GM12891 (cell line): ENCODE measurements at regions not wholly inside any gene's neighbourhood (a gene's known extent, or its start where the extent isn't known, plus 50 kb on each side); places are given as distances from the start of the nearest gene placed in this dataset.

ENCODE experiments used
- DNase-seq: peaks from one replicate; pipeline ENCODE4 v3.0.0; 2011; ENCODE audit warnings: low spot score; ENCODE audit not compliant: insufficient read length
- FAIRE-seq: peaks from 2 replicates; lab custom pipeline; 2011; peaks lifted over from hg19 to GRCh38; lab: Jason Lieb, UNC
- PAX5 ChIP-seq: IDR thresholded peaks from 2 replicates; pipeline ENCODE4 v1.6.1; 2011; ENCODE audit warnings: low read length, moderate library complexity, mild to moderate bottlenecking; ENCODE audit not compliant: insufficient read depth, severe bottlenecking
- POLR2A ChIP-seq: IDR thresholded peaks from 2 replicates; pipeline ENCODE4 v1.6.1; 2011; ENCODE audit warnings: low read depth, low read length, control low read depth
- POLR2AphosphoS5 ChIP-seq: IDR thresholded peaks from 2 replicates; pipeline ENCODE4 v1.6.1; 2011; ENCODE audit warnings: low read depth, low read length, control low read depth
- POU2F2 ChIP-seq: IDR thresholded peaks from 2 replicates; pipeline ENCODE4 v1.6.1; 2011; ENCODE audit warnings: low read depth, mild to moderate bottlenecking, control low read depth, low read length, moderate library complexity
- SPI1 ChIP-seq: IDR thresholded peaks from 2 replicates; pipeline ENCODE4 v1.6.1; 2011; ENCODE audit warnings: low read depth, low read length, control low read depth
- TAF1 ChIP-seq: IDR thresholded peaks from 2 replicates; pipeline ENCODE4 v1.6.1; 2011; ENCODE audit warnings: low read depth, low read length, control low read depth

- no peak for TF ChIP-seq POLR2A
- TF ChIP-seq POU2F2, result no peak
- TF ChIP-seq POLR2AphosphoS5, result no peak
- TF ChIP-seq SPI1, result no peak
- TF ChIP-seq PAX5, result no peak
- no peak for FAIRE-seq
- no peak for DNase-seq
These were observed 179.2 kb upstream of the TNFAIP3 start for GRCh38 chr6:137687818-137688217.

- TF ChIP-seq TAF1 (no peak), POLR2A (no peak), POLR2AphosphoS5 (no peak), SPI1 (no peak), POU2F2 (no peak), PAX5 (no peak)
- DNase-seq (no peak), FAIRE-seq (no peak)
These were observed 178.7 kb upstream of the TNFAIP3 start for GRCh38 chr6:137688230-137688971.

GRCh38 chr6:137689377-137689776, 177.7 kb upstream of the TNFAIP3 start:
- TF ChIP-seq POU2F2 (no peak), SPI1 (no peak), POLR2AphosphoS5 (no peak), TAF1 (no peak), POLR2A (no peak), PAX5 (no peak)
- FAIRE-seq (no peak), DNase-seq (no peak)

GRCh38 chr6:137690034-137690433, 177.0 kb upstream of the TNFAIP3 start:
- no peak for DNase-seq
- no peak for FAIRE-seq
- TF ChIP-seq POLR2A, result no peak
- no peak for TF ChIP-seq POLR2AphosphoS5
- no peak for TF ChIP-seq PAX5

GRCh38 chr6:137690721-137691120, 176.3 kb upstream of the TNFAIP3 start:
- no peak for DNase-seq
- FAIRE-seq, result no peak
- TF ChIP-seq POU2F2 (no peak), SPI1 (no peak), POLR2AphosphoS5 (no peak), POLR2A (no peak), TAF1 (no peak), PAX5 (no peak)

GRCh38 chr6:137692308-137692707, 174.8 kb upstream of the TNFAIP3 start:
- FAIRE-seq (no peak), DNase-seq (no peak)
- TF ChIP-seq SPI1, result no peak
- no peak for TF ChIP-seq TAF1
- no peak for TF ChIP-seq POU2F2
- TF ChIP-seq POLR2AphosphoS5, result no peak
- TF ChIP-seq PAX5, result no peak
- no peak for TF ChIP-seq POLR2A

- DNase-seq (no peak), FAIRE-seq (no peak)
- TF ChIP-seq TAF1 (no peak), POLR2A (no peak), POLR2AphosphoS5 (no peak), POU2F2 (no peak), SPI1 (no peak), PAX5 (no peak)
These were observed 174.3 kb upstream of the TNFAIP3 start for GRCh38 chr6:137692806-137693205.

GRCh38 chr6:137693711-137694110, 173.3 kb upstream of the TNFAIP3 start:
- FAIRE-seq (no peak), DNase-seq (no peak)
- TF ChIP-seq PAX5 (no peak), POLR2AphosphoS5 (no peak), POU2F2 (no peak), SPI1 (no peak), TAF1 (no peak), POLR2A (no peak)

GRCh38 chr6:137696765-137697164, 170.3 kb upstream of the TNFAIP3 start:
- no peak for TF ChIP-seq TAF1
- TF ChIP-seq SPI1, result no peak
- no peak for TF ChIP-seq POLR2AphosphoS5
- no peak for TF ChIP-seq PAX5
- no peak for TF ChIP-seq POLR2A
- no peak for TF ChIP-seq POU2F2
- FAIRE-seq (no peak), DNase-seq (no peak)
